ENCODE measurements at regions not wholly inside any gene's neighbourhood (a gene's known extent, or its start where the extent isn't known, plus 50 kb on each side); places are given as distances from the start of the nearest gene placed in this dataset.

- no peak overlapping the region for H3K27ac Mint-ChIP-seq
- peaks cover 10% of the 10 kb centered on the region for H3K4me1 Mint-ChIP-seq (ENCODE audit: low read depth)
- H3K9me3 Mint-ChIP-seq (ENCODE audit: low read depth): no peaks in the 10 kb centered on the region
- H3K36me3 Mint-ChIP-seq: no peaks in the 10 kb centered on the region
- no peak overlapping the region for H3K4me3 Mint-ChIP-seq
- peaks cover 3% of the 10 kb centered on the region for H3K27me3 Mint-ChIP-seq
Observed at GRCh38 chr9:7293091-7293490, 506.5 kb downstream of the DMAC1 start.

GRCh38 chr9:7289773-7290172 lies 509.8 kb downstream of the DMAC1 start:
- Mint-ChIP-seq H3K27ac (no peak overlapping the region), H3K4me1 (ENCODE audit: low read depth) (peaks cover 2% of the 10 kb centered on the region), H3K36me3 (no peaks in the 10 kb centered on the region), H3K27me3 (peaks cover 3% of the 10 kb centered on the region), H3K4me3 (no peak overlapping the region), H3K9me3 (ENCODE audit: low read depth) (no peaks in the 10 kb centered on the region)

- Mint-ChIP-seq H3K9me3 (ENCODE audit: low read depth) (no peaks in the 10 kb centered on the region), H3K27ac (no peak overlapping the region), H3K27me3 (peaks cover 4% of the 10 kb centered on the region), H3K4me1 (ENCODE audit: low read depth) (peaks cover 4% of the 10 kb centered on the region), H3K36me3 (no peaks in the 10 kb centered on the region), H3K4me3 (no peak overlapping the region)
Observed at GRCh38 chr9:7287986-7288385, 511.6 kb downstream of the DMAC1 start.

- H3K4me1 Mint-ChIP-seq (ENCODE audit: low read depth): peaks cover 3% of the 10 kb centered on the region
- H3K9me3 Mint-ChIP-seq (ENCODE audit: low read depth): no peaks in the 10 kb centered on the region
- H3K27me3 Mint-ChIP-seq: peaks cover 7% of the 10 kb centered on the region
- H3K36me3 Mint-ChIP-seq: no peaks in the 10 kb centered on the region
- H3K4me3 Mint-ChIP-seq: no peak overlapping the region
- no peak overlapping the region for H3K27ac Mint-ChIP-seq
Observed at GRCh38 chr9:7287065-7287464, 512.5 kb downstream of the DMAC1 start.

- H3K9me3 Mint-ChIP-seq (ENCODE audit: low read depth): no peaks in the 10 kb centered on the region
Observed at GRCh38 chr9:7286101-7286500, 513.5 kb downstream of the DMAC1 start.

GRCh38 chr9:7285199-7285598 lies 514.4 kb downstream of the DMAC1 start:
- no peaks in the 10 kb centered on the region for H3K9me3 Mint-ChIP-seq (ENCODE audit: low read depth)
- H3K4me3 Mint-ChIP-seq: no peak overlapping the region
- peaks cover 3% of the 10 kb centered on the region for H3K4me1 Mint-ChIP-seq (ENCODE audit: low read depth)
- peaks cover 7% of the 10 kb centered on the region for H3K27me3 Mint-ChIP-seq
- H3K27ac Mint-ChIP-seq: no peak overlapping the region
- no peaks in the 10 kb centered on the region for H3K36me3 Mint-ChIP-seq

More at GRCh38 chr9:7286101-7286500, 513.5 kb downstream of the DMAC1 start:
- H3K36me3 Mint-ChIP-seq: no peaks in the 10 kb centered on the region
- H3K27me3 Mint-ChIP-seq: peaks cover 7% of the 10 kb centered on the region
- peaks cover 3% of the 10 kb centered on the region for H3K4me1 Mint-ChIP-seq (ENCODE audit: low read depth)
- no peak overlapping the region for H3K27ac Mint-ChIP-seq
- H3K4me3 Mint-ChIP-seq: no peak overlapping the region

GRCh38 chr9:7284517-7284916 lies 515.1 kb downstream of the DMAC1 start:
- Mint-ChIP-seq H3K9me3 (ENCODE audit: low read depth) (no peaks in the 10 kb centered on the region), H3K36me3 (no peaks in the 10 kb centered on the region), H3K4me1 (ENCODE audit: low read depth) (peaks cover 3% of the 10 kb centered on the region), H3K27me3 (peaks cover 7% of the 10 kb centered on the region), H3K27ac (no peak overlapping the region), H3K4me3 (no peak overlapping the region)

GRCh38 chr9:7284117-7284516 lies 515.5 kb downstream of the DMAC1 start:
- Mint-ChIP-seq H3K27me3 (peaks cover 7% of the 10 kb centered on the region), H3K36me3 (no peaks in the 10 kb centered on the region), H3K27ac (peak overlapping the region; percentile 18), H3K4me3 (no peak overlapping the region), H3K9me3 (ENCODE audit: low read depth) (no peaks in the 10 kb centered on the region), H3K4me1 (ENCODE audit: low read depth) (peaks cover 3% of the 10 kb centered on the region)

- Mint-ChIP-seq H3K4me1 (ENCODE audit: low read depth) (no peaks in the 10 kb centered on the region), H3K36me3 (no peaks in the 10 kb centered on the region), H3K4me3 (no peak overlapping the region), H3K9me3 (ENCODE audit: low read depth) (no peaks in the 10 kb centered on the region), H3K27ac (no peak overlapping the region), H3K27me3 (peaks cover 11% of the 10 kb centered on the region)
Observed at GRCh38 chr9:7273575-7273974, 515.8 kb downstream of the KDM4C start.

- Mint-ChIP-seq H3K9me3 (ENCODE audit: low read depth) (no peaks in the 10 kb centered on the region), H3K27ac (no peak overlapping the region), H3K4me1 (ENCODE audit: low read depth) (no peaks in the 10 kb centered on the region), H3K27me3 (peaks cover 12% of the 10 kb centered on the region), H3K36me3 (no peaks in the 10 kb centered on the region), H3K4me3 (no peak overlapping the region)
Observed at GRCh38 chr9:7266911-7267595, 509.3 kb downstream of the KDM4C start.

GRCh38 chr9:7265181-7265580 lies 507.4 kb downstream of the KDM4C start:
- Mint-ChIP-seq H3K4me1 (ENCODE audit: low read depth) (no peaks in the 10 kb centered on the region), H3K27ac (no peak overlapping the region), H3K27me3 (peaks cover 14% of the 10 kb centered on the region), H3K36me3 (no peaks in the 10 kb centered on the region), H3K4me3 (no peak overlapping the region), H3K9me3 (ENCODE audit: low read depth) (no peaks in the 10 kb centered on the region)

- Mint-ChIP-seq H3K36me3 (peaks cover 2% of the 10 kb centered on the region), H3K9me3 (ENCODE audit: low read depth) (no peaks in the 10 kb centered on the region), H3K27me3 (peaks cover 10% of the 10 kb centered on the region), H3K4me3 (no peak overlapping the region), H3K27ac (no peak overlapping the region), H3K4me1 (ENCODE audit: low read depth) (no peaks in the 10 kb centered on the region)
Observed at GRCh38 chr9:7259544-7260241, 501.9 kb downstream of the KDM4C start.

- H3K27ac Mint-ChIP-seq: no peak overlapping the region
- H3K9me3 Mint-ChIP-seq (ENCODE audit: low read depth): no peaks in the 10 kb centered on the region
- no peaks in the 10 kb centered on the region for H3K4me1 Mint-ChIP-seq (ENCODE audit: low read depth)
- no peak overlapping the region for H3K4me3 Mint-ChIP-seq
- H3K36me3 Mint-ChIP-seq: peaks cover 5% of the 10 kb centered on the region
- H3K27me3 Mint-ChIP-seq: peaks cover 10% of the 10 kb centered on the region
Observed at GRCh38 chr9:7258688-7259396, 501.1 kb downstream of the KDM4C start.

- Mint-ChIP-seq H3K36me3 (no peaks in the 10 kb centered on the region), H3K4me1 (ENCODE audit: low read depth) (no peaks in the 10 kb centered on the region), H3K4me3 (no peak overlapping the region), H3K27me3 (no peaks in the 10 kb centered on the region), H3K9me3 (ENCODE audit: low read depth) (no peaks in the 10 kb centered on the region), H3K27ac (no peak overlapping the region)
Observed at GRCh38 chr9:7246917-7247522, 489.2 kb downstream of the KDM4C start.

- H3K9me3 Mint-ChIP-seq (ENCODE audit: low read depth): no peaks in the 10 kb centered on the region
- H3K4me1 Mint-ChIP-seq (ENCODE audit: low read depth): no peaks in the 10 kb centered on the region
- no peak overlapping the region for H3K27ac Mint-ChIP-seq
- no peak overlapping the region for H3K4me3 Mint-ChIP-seq
- H3K36me3 Mint-ChIP-seq: no peaks in the 10 kb centered on the region
- H3K27me3 Mint-ChIP-seq: no peaks in the 10 kb centered on the region
Observed at GRCh38 chr9:7245976-7246580, 488.3 kb downstream of the KDM4C start.

Measured in activated naive CD8-positive, alpha-beta T cell (primary cell).